PFSK-1 (cell line): ENCODE measurements at regions not wholly inside any gene's neighbourhood (a gene's known extent, or its start where the extent isn't known, plus 50 kb on each side); places are given as distances from the start of the nearest gene placed in this dataset.

Experiments used
- FOXP2 ChIP-seq: optimal IDR thresholded peaks from 2 replicates; pipeline ENCODE3; 2011; ENCODE audit warnings: borderline replicate concordance, control low read depth, inconsistent platforms; ENCODE audit not compliant: insufficient read depth; ENCODE audit errors: extremely low read length, extremely low read depth
- POLR2AphosphoS5 ChIP-seq: IDR thresholded peaks from 2 replicates; pipeline ENCODE4 v1.6.1; 2012; ENCODE audit warnings: low read depth, mild to moderate bottlenecking, control low read depth, low read length, moderate library complexity
- REST ChIP-seq, 2 experiments: IDR thresholded peaks; 2 replicates each; pipeline versions ENCODE4 v1.6.1 to v1.8.0; 2011 to 2012; ENCODE audit warnings: low read depth in 2 of 2, low read length in 2 of 2, control low read depth in 1 of 2, inconsistent platforms in 1 of 2, mild to moderate bottlenecking in 1 of 2, moderate library complexity in 1 of 2; ENCODE audit not compliant: insufficient read depth in 1 of 2
- SIN3A ChIP-seq: IDR thresholded peaks from 2 replicates; pipeline ENCODE4 v1.6.1; 2012; ENCODE audit warnings: mild to moderate bottlenecking, low read length, moderate library complexity, borderline replicate concordance; ENCODE audit not compliant: insufficient read depth
- TAF1 ChIP-seq: IDR thresholded peaks from 2 replicates; pipeline ENCODE4 v1.6.1; 2012; ENCODE audit warnings: low read length, control low read depth, borderline replicate concordance; ENCODE audit not compliant: insufficient read depth

DNA sequence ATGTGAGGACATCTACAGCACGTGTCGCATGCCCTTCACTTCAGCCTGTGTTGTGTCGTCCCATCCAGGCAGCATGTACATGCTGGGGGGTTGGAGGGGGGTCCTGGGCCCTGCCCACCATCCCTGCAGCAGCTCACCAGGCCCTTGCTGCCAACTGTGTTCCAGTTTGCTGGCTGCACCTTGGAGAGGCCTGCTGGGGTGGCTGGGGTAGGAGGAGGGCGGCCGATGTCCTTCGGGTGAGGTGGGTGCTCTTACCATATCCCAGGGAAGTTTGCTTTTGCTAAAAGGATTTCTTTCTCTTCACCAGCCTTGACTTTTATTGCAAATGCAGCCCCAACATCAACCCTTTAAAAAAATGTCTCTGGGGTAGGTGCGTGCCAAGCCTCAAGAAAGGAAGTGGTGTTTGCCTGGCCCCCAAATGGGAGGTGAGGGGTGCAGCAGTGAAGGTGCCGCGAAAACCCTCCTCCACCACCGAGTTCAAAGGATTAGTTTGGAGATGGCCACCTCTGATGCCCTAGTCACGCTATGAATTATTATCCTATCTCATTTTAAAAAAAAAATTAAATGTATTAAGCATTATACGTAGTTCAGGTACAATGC is 165.8 kb upstream of the KLF6 start:
- TF ChIP-seq POLR2AphosphoS5 (no peak), TAF1 (no peak)

- no peak for TF ChIP-seq POLR2AphosphoS5
- TF ChIP-seq REST (IDR thresholded peaks at IDR 0.05; ENCODE audit: insufficient read depth in 1 of 2, low read depth in 2 of 2, low read length in 2 of 2), result no peak
- no peak for TF ChIP-seq SIN3A
- no peak for TF ChIP-seq TAF1
- TF ChIP-seq FOXP2, result no peak
Observed at GRCh38 chr10:3949711-3950110, 164.7 kb upstream of the KLF6 start.

DNA sequence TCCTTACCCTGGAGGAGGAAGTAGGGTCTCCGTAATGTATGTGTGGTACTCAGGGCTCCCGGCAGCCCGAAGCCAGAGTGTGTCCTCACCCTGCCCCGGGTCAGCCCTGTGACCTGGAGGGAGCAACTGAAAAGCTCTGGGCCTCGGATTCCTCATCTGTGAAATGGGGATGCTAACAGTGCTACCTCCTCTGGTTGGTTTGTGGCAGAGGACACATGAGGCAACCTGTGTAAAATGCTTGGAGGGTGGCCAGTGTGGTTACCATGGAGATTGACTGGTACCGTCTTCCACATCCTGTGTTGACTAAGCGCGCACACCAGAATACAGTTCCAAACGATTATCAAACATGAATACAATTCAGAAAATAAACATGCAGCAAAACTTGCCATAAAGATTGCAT is 163.8 kb upstream of the KLF6 start:
- no peak for TF ChIP-seq SIN3A
- no peak for TF ChIP-seq POLR2AphosphoS5
- no peak for TF ChIP-seq TAF1
- TF ChIP-seq FOXP2, result peak; percentile 44
- no peak for TF ChIP-seq REST (IDR thresholded peaks at IDR 0.05; ENCODE audit: insufficient read depth in 1 of 2, low read depth in 2 of 2, low read length in 2 of 2)

DNA sequence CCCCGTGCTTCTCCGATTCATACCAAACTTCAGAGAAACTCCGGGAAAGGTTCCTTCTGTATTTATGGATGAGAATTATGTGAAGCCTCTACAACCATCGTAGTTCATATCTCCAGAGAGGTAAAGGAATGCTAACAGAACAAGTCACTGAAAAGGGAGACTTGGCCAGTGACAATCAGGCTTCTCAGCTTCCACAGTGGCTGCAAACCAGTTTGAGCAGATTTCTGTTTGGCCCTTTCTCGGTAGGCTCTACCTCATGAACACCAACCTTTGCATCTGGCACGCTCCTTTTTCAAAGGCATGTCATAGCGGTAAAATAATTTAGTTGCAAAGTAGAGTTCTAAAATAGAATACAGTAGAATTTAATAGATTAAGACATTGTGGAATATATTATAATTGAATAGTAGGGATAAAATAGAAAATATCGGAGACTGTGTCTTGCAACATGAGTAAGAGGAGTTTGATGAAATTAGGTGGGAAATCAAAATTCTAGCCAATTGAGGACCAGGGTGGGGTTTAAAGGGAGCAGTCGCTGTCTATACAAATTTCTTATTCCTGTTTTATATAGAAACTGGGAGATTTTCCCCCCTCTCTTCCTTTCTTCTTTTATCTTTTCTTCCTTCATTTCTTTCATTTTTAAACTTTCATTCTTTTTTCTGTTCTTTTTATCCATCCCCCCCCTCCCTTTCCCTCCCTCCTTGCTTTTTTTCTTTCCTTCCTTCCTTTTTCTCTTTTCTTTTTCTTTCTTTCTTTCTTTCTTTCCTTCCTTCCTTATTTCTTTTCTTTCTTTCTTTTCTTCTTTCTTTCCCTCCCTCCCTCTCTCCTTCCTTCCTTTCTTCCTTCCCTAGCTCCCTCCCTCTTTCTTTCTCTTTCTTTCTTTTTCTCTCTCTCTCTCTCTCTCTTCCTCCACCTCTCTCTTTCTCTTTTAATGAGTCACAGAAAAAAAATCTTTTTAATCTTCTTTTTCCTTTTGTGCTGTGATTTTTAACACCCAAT is 161.5 kb upstream of the KLF6 start:
- TF ChIP-seq TAF1 (no peak), FOXP2 (no peak), SIN3A (no peak), POLR2AphosphoS5 (no peak)

DNA sequence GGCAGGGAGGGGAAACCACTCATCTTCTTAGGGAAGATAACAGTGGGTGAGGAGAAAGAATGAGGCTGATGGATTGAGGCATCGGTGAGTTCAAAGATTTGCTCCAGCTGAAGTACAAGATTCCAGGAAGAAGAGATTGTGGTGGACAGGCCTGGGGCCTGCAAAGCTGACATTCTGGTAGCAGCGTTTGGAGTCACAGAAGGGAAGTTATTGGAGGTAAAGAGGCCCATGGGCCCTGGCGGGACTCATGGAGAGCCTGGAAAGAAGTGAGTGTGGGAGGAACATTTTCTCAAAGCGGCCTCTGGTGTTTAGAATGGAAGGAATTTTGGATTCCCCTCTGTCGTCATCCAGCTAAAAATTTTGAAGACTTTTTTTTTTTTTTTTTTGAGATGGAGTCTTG is 160.0 kb upstream of the KLF6 start:
- TF ChIP-seq POLR2AphosphoS5 (no peak), FOXP2 (no peak), REST (IDR thresholded peaks at IDR 0.05; ENCODE audit: insufficient read depth in 1 of 2, low read depth in 2 of 2, low read length in 2 of 2) (no peak), SIN3A (no peak), TAF1 (no peak)

DNA sequence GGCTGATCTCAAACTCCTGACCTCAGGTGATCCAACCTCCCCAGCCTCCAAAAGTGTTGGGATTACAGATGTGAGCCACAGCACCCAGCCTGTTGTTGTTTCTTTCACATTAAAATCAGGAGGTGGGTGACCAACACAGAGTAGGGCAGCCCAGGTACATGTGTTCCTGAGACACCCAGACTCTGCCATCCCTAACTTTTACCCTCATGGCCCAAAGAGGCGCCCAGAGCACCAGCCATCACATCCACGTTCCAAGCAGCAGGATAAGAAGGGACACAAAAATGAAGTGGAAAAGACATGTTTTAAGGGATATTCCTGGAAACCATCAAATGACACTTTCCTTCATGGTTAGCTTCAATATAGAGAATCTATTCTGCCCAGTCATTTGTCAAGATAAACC is 159.6 kb upstream of the KLF6 start:
- TF ChIP-seq REST (IDR thresholded peaks at IDR 0.05; ENCODE audit: insufficient read depth in 1 of 2, low read depth in 2 of 2, low read length in 2 of 2) (no peak), SIN3A (no peak), POLR2AphosphoS5 (no peak), TAF1 (no peak), FOXP2 (no peak)
